HG02870 (cell line): ENCODE measurements at regions not wholly inside any gene's neighbourhood (a gene's known extent, or its start where the extent isn't known, plus 50 kb on each side); places are given as distances from the start of the nearest gene placed in this dataset.
"Not testable (repeated sequence)": the region's sequence is repeated elsewhere in the genome, so short reads cannot be mapped to it uniquely, and the experiment has no call there.

Experiments used
- ATAC-seq: cut with Tn5 transposase; IDR thresholded peaks from one replicate; pipeline ENCODE4 v1.9.1; 2021; ENCODE audit warnings: mild to moderate bottlenecking, moderate library complexity; ENCODE audit not compliant: unreplicated experiment

DNA sequence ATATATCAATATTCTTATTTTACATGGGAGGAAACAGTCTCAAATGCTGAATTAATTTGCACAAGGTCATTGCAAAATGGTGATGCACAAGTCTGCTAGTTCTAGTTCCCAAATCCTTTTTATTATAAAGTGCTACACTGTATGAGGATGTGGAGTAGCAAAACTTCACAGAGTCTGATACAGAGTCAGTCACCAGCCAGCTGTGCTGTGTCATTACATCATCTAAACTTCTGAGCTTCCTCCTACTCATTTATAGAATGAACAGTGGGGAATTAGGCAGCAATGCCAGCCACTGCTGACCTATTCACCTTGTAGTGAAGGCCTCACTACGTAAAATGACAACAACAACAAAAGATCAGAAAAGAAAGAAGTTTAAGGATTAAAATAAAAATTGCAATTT, 357.8 kb downstream of the TMEM167A start:
- no peak for ATAC-seq

- no peak for ATAC-seq
Observed at GRCh38 chr5:82717738-82718137, 359.5 kb downstream of the TMEM167A start.

- ATAC-seq, result not testable (repeated sequence)
Observed at GRCh38 chr5:82714732-82715131, 362.5 kb downstream of the TMEM167A start.

GRCh38 chr5:82713811-82714210, 363.4 kb downstream of the TMEM167A start:
- no peak for ATAC-seq

- ATAC-seq, result no peak
Observed at GRCh38 chr5:82707741-82708140, 369.5 kb downstream of the TMEM167A start.

- no peak for ATAC-seq
Observed at GRCh38 chr5:82704381-82704780, 372.8 kb downstream of the TMEM167A start.

- no peak for ATAC-seq
Observed at GRCh38 chr5:82702046-82702445, 375.1 kb downstream of the TMEM167A start.

DNA sequence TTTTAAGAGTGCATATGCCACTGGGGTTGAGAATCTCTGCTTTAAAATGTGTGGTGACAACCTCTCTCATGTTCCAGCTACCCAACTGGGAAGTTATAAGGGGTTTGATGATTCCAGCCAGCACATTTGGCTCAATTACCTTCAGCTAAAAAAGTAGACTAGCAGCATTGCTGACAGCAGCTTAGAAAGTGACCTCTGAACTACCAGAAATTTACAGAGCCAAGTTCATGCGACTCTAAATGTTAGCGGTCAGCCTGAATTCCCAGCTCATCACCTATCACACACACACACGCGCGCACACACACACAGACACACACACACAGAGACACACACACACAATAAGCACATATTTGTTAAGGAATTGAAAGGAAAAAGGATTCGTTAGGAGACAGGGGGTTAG, 377.5 kb downstream of the TMEM167A start:
- ATAC-seq, result no peak

DNA sequence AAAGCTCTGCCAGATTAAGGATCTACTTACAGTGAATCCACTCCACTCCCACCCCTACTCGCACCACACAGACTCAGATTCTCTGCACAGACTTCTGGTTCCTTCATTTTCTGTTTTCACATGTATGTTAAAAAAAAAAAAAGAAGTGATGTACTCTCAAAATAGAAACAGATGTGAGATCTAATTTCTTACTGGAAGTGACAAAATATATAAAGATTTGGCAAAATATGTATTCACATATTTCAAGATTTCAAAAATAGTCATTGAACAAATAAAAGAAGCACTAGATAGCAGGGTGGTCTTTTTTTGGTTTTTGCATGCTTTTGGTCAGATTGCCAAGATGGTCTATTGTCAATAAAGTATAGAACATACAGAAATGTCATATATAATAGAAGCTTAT, 379.2 kb downstream of the TMEM167A start:
- no peak for ATAC-seq

DNA sequence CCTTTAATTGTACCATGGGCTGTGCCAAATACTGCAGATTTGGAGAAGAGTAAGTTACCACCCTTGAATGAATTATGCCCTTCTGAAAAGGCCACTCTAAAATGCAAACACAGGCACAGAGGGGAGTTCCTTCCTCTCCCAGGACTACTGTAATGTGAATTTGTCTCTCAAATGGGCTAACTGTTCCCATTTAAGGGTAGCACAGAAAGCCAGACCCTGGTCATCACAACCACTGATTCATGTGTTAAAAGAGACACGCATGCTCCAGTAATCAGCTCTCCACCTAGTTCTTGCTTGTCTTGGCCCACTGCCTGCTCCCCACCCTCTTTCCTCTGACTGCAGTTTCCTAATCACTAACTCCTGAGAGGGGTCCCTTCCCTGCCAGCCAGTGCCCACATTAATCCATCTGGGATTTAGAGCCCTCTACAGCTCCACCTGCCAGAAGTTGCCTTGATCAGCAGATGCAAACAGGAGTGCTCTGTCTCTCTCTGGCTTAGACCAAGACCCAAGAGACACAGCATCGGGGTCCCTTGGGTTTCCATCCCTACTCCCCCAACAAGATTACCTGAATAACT, 382.4 kb downstream of the TMEM167A start:
- no peak for ATAC-seq

DNA sequence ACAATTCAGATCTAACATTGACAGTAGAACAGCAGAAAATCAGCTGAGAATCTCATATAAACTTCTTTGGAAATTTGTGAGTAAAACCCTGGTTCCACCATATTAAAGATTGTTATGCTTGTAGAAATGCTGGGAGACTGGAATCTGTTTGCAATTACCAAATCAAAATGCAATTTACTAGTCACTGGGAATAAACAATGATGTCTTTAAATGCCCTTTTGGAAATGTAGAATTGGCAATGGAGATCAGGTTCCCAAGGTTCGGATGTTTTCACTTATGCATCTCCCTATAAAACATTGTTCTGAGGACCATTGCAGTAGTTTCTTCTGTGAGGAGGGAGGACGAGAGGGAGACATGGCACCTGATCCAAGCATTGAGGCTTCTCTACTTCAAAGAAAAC, 384.4 kb downstream of the TMEM167A start:
- ATAC-seq, result no peak

GRCh38 chr5:82684659-82685058, 392.5 kb downstream of the TMEM167A start:
- ATAC-seq, result no peak

DNA sequence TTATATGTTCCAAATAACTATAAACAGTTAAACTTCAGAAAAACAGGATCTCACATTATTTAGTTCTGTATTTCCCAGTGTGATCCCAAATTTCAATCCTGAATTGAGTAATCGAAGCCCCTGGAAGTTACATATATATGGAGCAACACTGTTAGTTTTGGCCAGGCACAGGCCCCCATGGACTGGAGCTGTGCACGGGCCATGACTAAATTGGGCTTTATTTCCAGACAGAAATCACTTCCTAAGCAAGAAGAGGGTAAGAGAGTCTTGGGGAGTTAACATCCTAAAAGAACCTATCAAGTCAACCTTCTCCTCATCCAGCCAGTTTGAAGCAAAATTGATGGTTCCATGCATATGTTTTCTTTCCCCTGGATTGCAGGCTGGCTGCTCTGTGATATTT, 393.0 kb downstream of the TMEM167A start:
- no peak for ATAC-seq

DNA sequence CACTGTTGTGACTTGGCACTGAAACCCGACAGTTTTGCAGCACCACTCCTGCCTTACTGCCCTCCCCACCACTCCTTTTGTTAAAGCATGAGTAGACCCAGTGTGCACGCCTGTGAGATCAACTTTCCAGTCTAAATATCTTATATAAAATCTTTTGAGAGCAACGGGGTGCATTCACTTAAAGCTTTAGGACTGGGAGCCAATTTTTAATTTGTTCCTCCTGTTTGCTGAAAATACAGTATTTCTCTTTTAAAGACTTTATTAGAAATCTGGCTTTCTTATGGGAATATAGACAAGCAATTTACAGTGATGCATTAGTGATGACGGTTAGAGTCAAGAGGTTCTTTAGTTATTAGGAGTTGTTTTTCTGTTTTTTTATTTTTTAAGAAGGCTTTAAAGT, 397.5 kb downstream of the TMEM167A start:
- ATAC-seq, result no peak

GRCh38 chr5:82676661-82677060, 398.5 kb upstream of the RPS23 start:
- peak; percentile 83 for ATAC-seq

- ATAC-seq, result no peak
Observed at GRCh38 chr5:82674671-82675070, 396.5 kb upstream of the RPS23 start.

- no peak for ATAC-seq
Observed at GRCh38 chr5:82673057-82673809, 395.1 kb upstream of the RPS23 start.

- no peak for ATAC-seq
Observed at GRCh38 chr5:82670692-82671091, 392.5 kb upstream of the RPS23 start.

DNA sequence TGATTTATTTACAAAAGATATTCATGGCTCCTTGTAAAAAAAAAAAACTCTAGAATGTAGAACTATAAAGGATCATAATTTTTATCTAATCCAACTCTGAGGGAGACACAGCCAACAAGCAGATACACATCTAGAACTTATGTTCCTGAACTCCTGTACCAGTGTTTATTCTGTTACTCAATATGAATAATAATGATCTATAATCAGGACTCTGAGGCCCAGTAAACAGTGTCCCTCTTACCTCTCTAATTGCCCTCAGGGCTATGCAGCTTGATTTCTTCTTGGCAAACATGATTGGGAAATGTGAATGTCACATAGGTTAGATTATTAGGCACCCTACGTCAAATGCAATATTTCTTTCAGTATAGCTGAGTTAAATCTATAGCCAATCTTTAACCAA, 391.6 kb upstream of the RPS23 start:
- ATAC-seq, result no peak

DNA sequence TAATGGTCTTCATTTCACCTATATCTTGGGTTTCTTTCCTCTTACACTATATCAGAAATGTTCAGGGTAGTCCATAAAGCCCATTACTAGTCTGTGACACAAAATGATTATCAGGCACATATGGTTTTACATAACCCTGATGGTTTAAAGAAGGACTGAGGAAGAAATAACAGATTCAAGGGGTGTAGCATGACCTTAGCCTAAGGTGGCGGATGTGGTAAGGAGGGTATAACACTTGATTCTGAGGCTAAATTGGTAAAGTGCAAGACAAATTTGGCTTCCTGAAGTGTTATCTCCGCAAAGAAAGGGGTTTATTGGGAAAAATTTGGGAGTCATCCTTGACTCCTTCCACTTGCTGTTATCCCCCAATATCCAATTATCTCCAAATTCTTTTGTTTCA, 388.2 kb upstream of the RPS23 start:
- ATAC-seq, result no peak

DNA sequence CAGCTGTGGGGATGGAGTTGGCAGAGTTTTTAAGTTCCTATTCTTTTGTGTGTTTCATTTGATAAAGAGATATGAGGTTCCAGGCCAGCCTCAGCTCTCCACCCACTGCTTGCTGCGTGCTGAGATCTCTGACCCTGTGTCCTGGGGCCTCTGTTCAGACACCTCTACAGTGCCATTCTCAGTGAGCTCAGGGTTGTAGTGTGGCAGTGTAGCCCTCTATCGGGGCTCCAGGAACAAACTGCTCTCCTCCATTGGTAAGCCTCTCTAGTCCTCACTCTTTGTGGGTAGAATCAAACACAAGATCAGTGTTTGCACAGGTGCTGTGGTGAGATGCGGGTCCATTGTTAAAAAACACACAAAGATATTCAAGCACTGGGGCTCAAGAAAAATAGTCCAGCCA, 386.6 kb upstream of the RPS23 start:
- ATAC-seq, result no peak

DNA sequence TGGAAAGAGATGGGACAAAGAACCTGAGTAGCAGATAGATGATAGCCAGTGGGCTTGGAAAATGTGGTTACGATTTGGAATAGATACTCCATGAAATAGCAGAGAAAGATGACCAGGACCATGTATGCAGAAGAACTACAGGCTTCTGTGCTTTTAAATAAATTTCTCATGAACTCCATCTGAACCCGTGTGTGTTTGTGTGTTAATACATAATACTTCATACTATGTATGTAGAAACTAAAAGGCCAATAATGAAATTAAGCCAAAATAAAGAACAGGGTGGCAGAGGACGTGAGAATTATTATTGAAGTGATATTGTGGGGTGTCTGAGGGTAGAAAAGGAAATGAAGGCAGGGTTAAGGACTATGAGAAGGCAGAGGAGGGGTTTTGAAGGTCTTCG, 385.1 kb upstream of the RPS23 start:
- no peak for ATAC-seq

DNA sequence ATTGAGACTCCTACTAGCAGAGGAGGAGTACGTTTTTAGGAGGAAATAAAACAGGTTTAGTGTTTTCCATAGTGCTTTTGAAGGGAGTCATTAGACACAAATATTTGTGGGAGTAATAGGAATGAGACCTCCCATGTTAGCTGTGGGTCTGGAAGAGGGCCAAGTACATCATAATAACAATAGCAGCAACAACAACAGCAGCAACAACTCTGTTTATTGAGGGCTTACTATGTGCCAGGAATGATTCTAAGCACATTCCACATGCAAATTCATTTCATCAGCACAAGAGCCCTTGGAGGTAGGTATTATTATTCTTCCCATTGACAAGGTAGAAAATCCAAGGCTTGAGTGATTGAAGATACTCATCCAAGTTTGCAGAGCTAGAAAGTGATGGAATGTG, 384.2 kb upstream of the RPS23 start:
- no peak for ATAC-seq
